ENCODE measurements at regions not wholly inside any gene's neighbourhood (a gene's known extent, or its start where the extent isn't known, plus 50 kb on each side); places are given as distances from the start of the nearest gene placed in this dataset.
A peak's percentile ranks its signal among the peaks of the same experiment; 100 is the strongest.

- CTCF ChIA-PET (ENCODE audit: partially characterized antibody), result interaction anchor here (0.7 to 11.9 kb wide), 3 partner anchors 46 to 92 kb away, joined by 3 to 174 read pairs (median 3); no protein-coding TSS in a partner anchor
- Mint-ChIP-seq H3K4me1 (peaks cover 24 to 53% (median 35%) of the 10 kb centered on the region in 4 donors), H3K27me3 (no peaks in the 10 kb centered on the region), H3K9me3 (no peaks in the 10 kb centered on the region), H3K4me3 (peak overlapping the region in 5 of 8 donors; percentile 19 to 75 (median 70)), H3K27ac (peak overlapping the region in 4 of 7 donors; percentile 64 to 88 (median 69)), H3K36me3 (no peaks in the 10 kb centered on the region)
- intact Hi-C loops (cut with micrococcal nuclease), result no loop called here
- H3K9me3 ChIP-seq (ENCODE audit: control insufficient read depth in 1 of 2, low read length in 2 of 2), result no peaks in the 10 kb centered on the region
- H3K36me3 ChIP-seq (ENCODE audit: insufficient read depth, low read length), result no peaks in the 10 kb centered on the region
- POLR2A ChIA-PET (ENCODE audit: partially characterized antibody), result interaction anchor here (0.7 kb wide), 1 partner anchor 30 kb away, joined by 3 read pairs; no protein-coding TSS in a partner anchor
- no peaks in the 10 kb centered on the region for H3K27me3 ChIP-seq (ENCODE audit: insufficient read depth, low read length)
- no peak overlapping the region for H3K27ac ChIP-seq (ENCODE audit: low read depth, low read length)
- no peak for DNase-seq
- H3K4me1 ChIP-seq (ENCODE audit: insufficient read depth, low read length), result peaks cover 39% of the 10 kb centered on the region
- H3K4me3 ChIP-seq (ENCODE audit: low read length in 2 of 2), result no peak overlapping the region
Measured at GRCh38 chr15:31442699-31443111, 116.1 kb downstream of the KLF13 start.

GRCh38 chr15:31444844-31445243 is 118.2 kb downstream of the KLF13 start:
- ChIA-PET POLR2A (ENCODE audit: partially characterized antibody) (interaction anchor here (0.7 kb wide), 1 partner anchor 28 kb away, joined by 3 read pairs; no protein-coding TSS in a partner anchor), CTCF (ENCODE audit: partially characterized antibody) (no interaction called here)
- Histone ChIP-seq H3K27me3 (ENCODE audit: insufficient read depth, low read length) (no peaks in the 10 kb centered on the region), H3K27ac (ENCODE audit: low read depth, low read length) (no peak overlapping the region), H3K4me1 (ENCODE audit: insufficient read depth, low read length) (peaks cover 26% of the 10 kb centered on the region), H3K36me3 (ENCODE audit: insufficient read depth, low read length) (no peaks in the 10 kb centered on the region), H3K4me3 (ENCODE audit: low read length in 2 of 2) (no peak overlapping the region), H3K9me3 (ENCODE audit: control insufficient read depth in 1 of 2, low read length in 2 of 2) (no peaks in the 10 kb centered on the region)
- Mint-ChIP-seq H3K27me3 (no peaks in the 10 kb centered on the region), H3K27ac (peak overlapping the region in 1 of 7 donors; percentile 4), H3K9me3 (no peaks in the 10 kb centered on the region), H3K4me3 (no peak overlapping the region), H3K4me1 (peaks cover 16 to 43% (median 22%) of the 10 kb centered on the region in 4 donors), H3K36me3 (no peaks in the 10 kb centered on the region)
- intact Hi-C loops (cut with micrococcal nuclease), result no loop called here
- no peak for DNase-seq

GRCh38 chr15:31446546-31446945 is 119.9 kb downstream of the KLF13 start:
- Histone ChIP-seq H3K9me3 (ENCODE audit: control insufficient read depth in 1 of 2, low read length in 2 of 2) (no peaks in the 10 kb centered on the region), H3K27me3 (ENCODE audit: insufficient read depth, low read length) (no peaks in the 10 kb centered on the region), H3K36me3 (ENCODE audit: insufficient read depth, low read length) (no peaks in the 10 kb centered on the region), H3K4me3 (ENCODE audit: low read length in 2 of 2) (no peak overlapping the region), H3K4me1 (ENCODE audit: insufficient read depth, low read length) (peaks cover 12% of the 10 kb centered on the region), H3K27ac (ENCODE audit: low read depth, low read length) (no peak overlapping the region)
- intact Hi-C loops (cut with micrococcal nuclease), result no loop called here
- no peak overlapping the region for H3K27ac Mint-ChIP-seq
- no peaks in the 10 kb centered on the region for H3K36me3 Mint-ChIP-seq
- H3K9me3 Mint-ChIP-seq, result peaks cover 0 to 3% (median 0%) of the 10 kb centered on the region in 8 donors
- no peak for DNase-seq
- no peaks in the 10 kb centered on the region for H3K27me3 Mint-ChIP-seq
- ChIA-PET CTCF (ENCODE audit: partially characterized antibody) (no interaction called here), POLR2A (ENCODE audit: partially characterized antibody) (no interaction called here)
- H3K4me1 Mint-ChIP-seq, result peaks cover 11 to 31% (median 16%) of the 10 kb centered on the region in 4 donors
- no peak overlapping the region for H3K4me3 Mint-ChIP-seq

- no peak for DNase-seq
- POLR2A ChIA-PET (ENCODE audit: partially characterized antibody), result interaction anchor here (0.9 kb wide), 1 partner anchor 82 kb away, joined by 3 read pairs; no protein-coding TSS in a partner anchor
- Mint-ChIP-seq H3K4me1 (peaks cover 9 to 17% (median 11%) of the 10 kb centered on the region in 4 donors), H3K27ac (peak overlapping the region in 1 of 7 donors; percentile 57), H3K4me3 (peak overlapping the region in 1 of 8 donors; percentile 50), H3K36me3 (no peaks in the 10 kb centered on the region), H3K9me3 (peaks cover 0 to 3% (median 0%) of the 10 kb centered on the region in 8 donors), H3K27me3 (no peaks in the 10 kb centered on the region)
- Histone ChIP-seq H3K4me1 (ENCODE audit: insufficient read depth, low read length) (peaks cover 7% of the 10 kb centered on the region), H3K9me3 (ENCODE audit: control insufficient read depth in 1 of 2, low read length in 2 of 2) (no peaks in the 10 kb centered on the region), H3K27ac (ENCODE audit: low read depth, low read length) (no peak overlapping the region), H3K4me3 (ENCODE audit: low read length in 2 of 2) (no peak overlapping the region), H3K36me3 (ENCODE audit: insufficient read depth, low read length) (no peaks in the 10 kb centered on the region), H3K27me3 (ENCODE audit: insufficient read depth, low read length) (no peaks in the 10 kb centered on the region)
- CTCF ChIA-PET (ENCODE audit: partially characterized antibody), result interaction anchor here (0.9 to 1.3 kb wide), 4 partner anchors 8 to 249 kb away, joined by 3 read pairs; no protein-coding TSS in a partner anchor
- intact Hi-C loops (cut with micrococcal nuclease), result no loop called here
Measured at GRCh38 chr15:31447931-31448634, 121.4 kb downstream of the KLF13 start.

GRCh38 chr15:31448635-31448979 is 122.0 kb downstream of the KLF13 start:
- Mint-ChIP-seq H3K9me3 (peaks cover 0 to 3% (median 0%) of the 10 kb centered on the region in 8 donors), H3K4me1 (peaks cover 9 to 16% (median 11%) of the 10 kb centered on the region in 4 donors), H3K27ac (no peak overlapping the region), H3K36me3 (no peaks in the 10 kb centered on the region), H3K27me3 (no peaks in the 10 kb centered on the region), H3K4me3 (peak overlapping the region in 1 of 8 donors; percentile 50)
- H3K4me1 ChIP-seq (ENCODE audit: insufficient read depth, low read length), result peaks cover 7% of the 10 kb centered on the region
- no peak overlapping the region for H3K4me3 ChIP-seq (ENCODE audit: low read length in 2 of 2)
- H3K9me3 ChIP-seq (ENCODE audit: control insufficient read depth in 1 of 2, low read length in 2 of 2), result no peaks in the 10 kb centered on the region
- H3K27ac ChIP-seq (ENCODE audit: low read depth, low read length), result no peak overlapping the region
- CTCF ChIA-PET (ENCODE audit: partially characterized antibody), result interaction anchor here (0.9 to 1.3 kb wide), 4 partner anchors 8 to 249 kb away, joined by 3 read pairs; no protein-coding TSS in a partner anchor
- DNase-seq, result no peak
- H3K27me3 ChIP-seq (ENCODE audit: insufficient read depth, low read length), result no peaks in the 10 kb centered on the region
- intact Hi-C loops (cut with micrococcal nuclease), result no loop called here
- POLR2A ChIA-PET (ENCODE audit: partially characterized antibody), result interaction anchor here (0.9 to 1.1 kb wide), 2 partner anchors 13 to 82 kb away, joined by 3 to 6 read pairs; no protein-coding TSS in a partner anchor
- H3K36me3 ChIP-seq (ENCODE audit: insufficient read depth, low read length), result no peaks in the 10 kb centered on the region

GRCh38 chr15:31452595-31453557 is 126.2 kb downstream of the KLF13 start:
- Mint-ChIP-seq H3K9me3 (peaks cover 0 to 11% (median 3%) of the 10 kb centered on the region in 8 donors), H3K36me3 (peaks cover 0 to 3% of the 10 kb centered on the region in 2 donors), H3K4me3 (no peak overlapping the region), H3K27ac (no peak overlapping the region), H3K4me1 (peaks cover 10 to 17% (median 13%) of the 10 kb centered on the region in 4 donors), H3K27me3 (no peaks in the 10 kb centered on the region)
- Histone ChIP-seq H3K27ac (ENCODE audit: low read depth, low read length) (no peak overlapping the region), H3K27me3 (ENCODE audit: insufficient read depth, low read length) (no peaks in the 10 kb centered on the region), H3K9me3 (ENCODE audit: control insufficient read depth in 1 of 2, low read length in 2 of 2) (no peaks in the 10 kb centered on the region), H3K36me3 (ENCODE audit: insufficient read depth, low read length) (no peaks in the 10 kb centered on the region), H3K4me1 (ENCODE audit: insufficient read depth, low read length) (peaks cover 15% of the 10 kb centered on the region), H3K4me3 (ENCODE audit: low read length in 2 of 2) (no peak overlapping the region)
- POLR2A ChIA-PET (ENCODE audit: partially characterized antibody), result interaction anchor here (1.6 kb wide), 1 partner anchor 20 kb away, joined by 5 read pairs; no protein-coding TSS in a partner anchor
- intact Hi-C loops (cut with micrococcal nuclease), result no loop called here
- no peak for DNase-seq
- CTCF ChIA-PET (ENCODE audit: partially characterized antibody), result interaction anchor here (0.7 to 2.3 kb wide), 3 partner anchors 13 to 25 kb away, joined by 3 to 10 read pairs (median 3); no protein-coding TSS in a partner anchor
